Mesothelial cell of epicardium (in vitro differentiated cells): ENCODE measurements at regions not wholly inside any gene's neighbourhood (a gene's known extent, or its start where the extent isn't known, plus 50 kb on each side); places are given as distances from the start of the nearest gene placed in this dataset.

Experiments used
- DNase-seq, 2 experiments: peaks; one replicate each; pipeline ENCODE4 v3.0.0; 2021; ENCODE audit warnings: low spot score in 2 of 2; ENCODE audit not compliant: unreplicated experiment in 2 of 2
- H3K27ac Mint-ChIP-seq: 2 replicates; pipeline ENCODE4 v1.8.0; 2021; ENCODE audit warnings: mixed read lengths
- H3K27me3 Mint-ChIP-seq: 2 replicates; pipeline ENCODE4 v1.8.0; 2021; ENCODE audit warnings: low read depth, mixed read lengths
- H3K36me3 Mint-ChIP-seq: 2 replicates; pipeline ENCODE4 v1.8.0; 2021; ENCODE audit warnings: mixed read lengths
- H3K4me1 Mint-ChIP-seq: 2 replicates; pipeline ENCODE4 v1.8.0; 2021; ENCODE audit warnings: mixed read lengths
- H3K4me3 Mint-ChIP-seq: 2 replicates; pipeline ENCODE4 v1.8.0; 2021; ENCODE audit warnings: mild to moderate bottlenecking, moderate library complexity, mixed read lengths
- H3K9me3 Mint-ChIP-seq: 2 replicates; pipeline ENCODE4 v1.8.0; 2021; ENCODE audit warnings: mixed read lengths
- TF ChIP-seq, protein P1 (sequence below): fragments of 200-600 bp; sonication (generic); IDR thresholded peaks from one replicate; pipeline ENCODE4 v1.5.0; 2021; ENCODE audit warnings: antibody characterized with exemption; ENCODE audit not compliant: unreplicated experiment

GRCh38 chr15:79653533-79653932, 221.4 kb downstream of the MINAR1 start:
- DNase-seq: no peak
- H3K27me3 Mint-ChIP-seq: peaks cover 28% of the 10 kb centered on the region
- no peaks in the 10 kb centered on the region for H3K36me3 Mint-ChIP-seq
- TF ChIP-seq, protein P1, sequence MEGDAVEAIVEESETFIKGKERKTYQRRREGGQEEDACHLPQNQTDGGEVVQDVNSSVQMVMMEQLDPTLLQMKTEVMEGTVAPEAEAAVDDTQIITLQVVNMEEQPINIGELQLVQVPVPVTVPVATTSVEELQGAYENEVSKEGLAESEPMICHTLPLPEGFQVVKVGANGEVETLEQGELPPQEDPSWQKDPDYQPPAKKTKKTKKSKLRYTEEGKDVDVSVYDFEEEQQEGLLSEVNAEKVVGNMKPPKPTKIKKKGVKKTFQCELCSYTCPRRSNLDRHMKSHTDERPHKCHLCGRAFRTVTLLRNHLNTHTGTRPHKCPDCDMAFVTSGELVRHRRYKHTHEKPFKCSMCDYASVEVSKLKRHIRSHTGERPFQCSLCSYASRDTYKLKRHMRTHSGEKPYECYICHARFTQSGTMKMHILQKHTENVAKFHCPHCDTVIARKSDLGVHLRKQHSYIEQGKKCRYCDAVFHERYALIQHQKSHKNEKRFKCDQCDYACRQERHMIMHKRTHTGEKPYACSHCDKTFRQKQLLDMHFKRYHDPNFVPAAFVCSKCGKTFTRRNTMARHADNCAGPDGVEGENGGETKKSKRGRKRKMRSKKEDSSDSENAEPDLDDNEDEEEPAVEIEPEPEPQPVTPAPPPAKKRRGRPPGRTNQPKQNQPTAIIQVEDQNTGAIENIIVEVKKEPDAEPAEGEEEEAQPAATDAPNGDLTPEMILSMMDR: no peak
- H3K4me3 Mint-ChIP-seq: no peak overlapping the region
- peaks cover 5% of the 10 kb centered on the region for H3K9me3 Mint-ChIP-seq
- no peak overlapping the region for H3K27ac Mint-ChIP-seq
- H3K4me1 Mint-ChIP-seq: no peaks in the 10 kb centered on the region

- no peaks in the 10 kb centered on the region for H3K36me3 Mint-ChIP-seq
- TF ChIP-seq, protein P1: no peak
Measured at GRCh38 chr15:79656151-79657000, 224.2 kb downstream of the MINAR1 start.

DNA sequence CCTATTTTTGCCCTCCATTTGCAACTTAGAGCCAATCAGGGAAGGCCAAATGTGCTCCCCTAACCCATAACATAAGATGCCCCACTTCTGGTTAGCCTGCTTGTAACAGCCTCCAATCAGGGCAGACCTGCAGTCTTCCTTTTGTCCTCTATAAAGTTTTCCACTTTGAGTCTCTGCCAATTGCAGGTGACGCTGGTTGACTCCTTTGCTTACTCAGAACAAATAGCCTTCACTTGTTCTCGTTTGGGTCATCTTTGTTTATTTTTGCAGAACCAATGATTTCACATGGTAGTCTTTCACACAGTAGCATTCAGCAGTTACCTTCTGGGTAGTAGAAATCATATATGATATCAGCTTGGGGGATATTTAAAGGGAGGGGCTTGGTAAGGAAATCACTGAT, 225.6 kb downstream of the MINAR1 start:
- Mint-ChIP-seq H3K4me3 (no peak overlapping the region), H3K27ac (no peak overlapping the region), H3K27me3 (peaks cover 51% of the 10 kb centered on the region), H3K36me3 (no peaks in the 10 kb centered on the region), H3K9me3 (no peaks in the 10 kb centered on the region), H3K4me1 (no peaks in the 10 kb centered on the region)
- DNase-seq: no peak
- TF ChIP-seq, protein P1: no peak

More at GRCh38 chr15:79656151-79657000, 224.2 kb downstream of the MINAR1 start:
- Mint-ChIP-seq H3K4me1 (no peaks in the 10 kb centered on the region), H3K27ac (no peak overlapping the region), H3K9me3 (no peaks in the 10 kb centered on the region), H3K27me3 (peaks cover 39% of the 10 kb centered on the region), H3K4me3 (no peak overlapping the region)
- no peak for DNase-seq

- Mint-ChIP-seq H3K4me1 (no peaks in the 10 kb centered on the region), H3K27me3 (peaks cover 55% of the 10 kb centered on the region), H3K36me3 (no peaks in the 10 kb centered on the region), H3K27ac (no peak overlapping the region), H3K4me3 (no peak overlapping the region), H3K9me3 (no peaks in the 10 kb centered on the region)
- TF ChIP-seq, protein P1: no peak
- no peak for DNase-seq
Measured at GRCh38 chr15:79659691-79660090, 227.6 kb downstream of the MINAR1 start.

DNA sequence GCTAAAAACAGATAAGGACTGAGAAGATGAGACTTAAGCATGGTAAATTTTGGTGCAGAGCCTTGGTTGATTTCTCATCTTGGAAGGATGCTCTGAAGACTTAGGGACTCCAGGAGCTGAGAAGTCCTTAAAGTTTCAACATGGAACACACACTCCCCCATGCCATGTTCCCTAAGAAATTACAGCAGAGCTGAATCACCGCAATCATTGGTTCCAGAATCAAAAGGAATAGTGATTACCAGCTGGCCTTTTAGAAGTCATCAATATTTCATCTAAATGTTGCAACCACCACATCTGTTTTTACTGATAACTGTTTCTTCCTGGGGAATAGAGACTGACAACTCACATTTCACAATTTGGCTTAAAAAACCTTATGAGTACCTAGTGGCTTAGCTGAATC, 229.3 kb downstream of the MINAR1 start:
- no peaks in the 10 kb centered on the region for H3K36me3 Mint-ChIP-seq
- H3K27me3 Mint-ChIP-seq: peaks cover 47% of the 10 kb centered on the region
- TF ChIP-seq, protein P1: no peak
- H3K4me3 Mint-ChIP-seq: no peak overlapping the region
- no peaks in the 10 kb centered on the region for H3K4me1 Mint-ChIP-seq
- no peak overlapping the region for H3K27ac Mint-ChIP-seq
- no peaks in the 10 kb centered on the region for H3K9me3 Mint-ChIP-seq
- DNase-seq: no peak
